GM12874 (cell line): ENCODE measurements at regions not wholly inside any gene's neighbourhood (a gene's known extent, or its start where the extent isn't known, plus 50 kb on each side); places are given as distances from the start of the nearest gene placed in this dataset.

Experiments
- CTCF ChIP-seq: IDR thresholded peaks from 2 replicates; pipeline ENCODE4 v1.5.1; 2011; ENCODE audit warnings: low read depth, mild to moderate bottlenecking, control low read depth, low read length, moderate library complexity; ENCODE audit not compliant: insufficient read depth

DNA sequence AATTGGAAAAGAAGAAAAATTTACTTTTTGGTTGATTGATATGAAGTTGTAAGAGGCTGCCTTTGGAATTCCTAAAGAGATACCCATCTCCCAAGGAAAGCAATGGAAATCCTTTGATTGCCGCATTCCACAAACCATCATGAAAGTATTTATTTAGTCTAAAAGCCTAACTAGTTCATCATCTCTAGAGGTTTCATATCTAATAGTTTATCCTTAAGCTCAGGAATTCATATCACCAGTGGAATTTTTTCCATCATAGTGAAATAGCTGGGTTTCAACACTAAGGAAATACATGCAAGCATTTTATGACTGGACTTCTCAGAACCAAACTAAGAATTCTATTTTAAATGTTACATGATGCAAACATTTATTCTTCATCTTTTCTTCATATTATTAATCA, 144.9 kb downstream of the FBXO8 start:
- no peak for TF ChIP-seq CTCF

- TF ChIP-seq CTCF = no peak
These were observed 145.8 kb downstream of the FBXO8 start for GRCh38 chr4:174137698-174138097.

GRCh38 chr4:174135936-174136406, 147.5 kb downstream of the FBXO8 start:
- TF ChIP-seq CTCF = no peak

DNA sequence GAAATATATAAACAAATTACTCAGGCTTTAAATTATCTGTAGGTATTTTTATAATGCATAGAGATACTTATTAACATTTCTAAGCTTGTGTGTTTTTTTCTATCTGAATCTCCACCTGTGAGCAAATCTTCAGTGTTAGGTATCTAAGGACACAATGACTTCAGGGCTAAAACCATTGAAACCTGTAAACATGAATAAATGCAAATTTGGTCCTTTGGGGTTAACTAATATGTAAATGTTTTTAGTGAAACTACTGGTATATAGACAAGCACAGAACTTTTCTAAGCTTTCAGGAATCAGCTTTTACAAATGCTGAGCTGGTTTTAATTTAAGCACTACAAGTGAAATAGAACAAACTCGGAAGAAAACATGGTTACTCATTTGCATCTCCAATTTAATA, 147.9 kb downstream of the FBXO8 start:
- TF ChIP-seq CTCF = no peak

GRCh38 chr4:174134361-174134760, 149.1 kb downstream of the FBXO8 start:
- no peak for TF ChIP-seq CTCF

DNA sequence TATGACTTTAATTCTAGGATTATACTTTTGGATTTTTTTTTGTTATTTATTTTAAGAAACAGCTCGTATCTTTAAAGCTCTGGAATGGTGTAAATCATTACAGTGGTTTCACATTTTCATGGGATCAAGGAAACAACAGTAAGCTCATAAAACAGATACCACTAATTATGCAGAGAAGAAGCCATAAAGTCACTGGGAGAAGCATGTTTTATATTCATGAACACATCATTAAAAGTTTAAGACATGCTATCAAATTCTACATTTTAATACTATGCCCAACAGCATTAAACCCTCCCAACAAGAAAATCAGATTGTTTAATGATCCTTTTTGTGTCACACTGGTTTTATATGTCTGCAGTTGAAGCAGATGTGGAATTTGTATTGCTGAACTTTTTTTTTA, 149.9 kb downstream of the FBXO8 start:
- no peak for TF ChIP-seq CTCF

DNA sequence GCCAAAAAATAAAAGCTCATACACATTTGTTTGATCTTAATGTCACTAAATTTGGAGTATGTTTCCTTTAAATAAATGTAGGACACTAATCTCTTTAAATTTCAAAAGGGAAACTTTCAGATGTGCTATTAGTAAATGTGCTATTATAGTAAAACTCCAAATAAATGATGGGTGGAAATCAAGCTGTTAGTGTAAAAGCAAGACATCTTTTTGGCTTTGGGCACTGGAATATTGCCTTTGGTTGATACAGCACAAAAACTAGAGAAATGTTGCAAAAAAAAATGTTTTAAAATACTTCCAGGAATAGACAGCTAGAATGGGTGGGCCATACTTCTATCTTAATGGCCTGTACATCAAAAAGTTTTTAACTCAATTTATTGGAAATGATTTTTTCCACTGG, 151.6 kb downstream of the FBXO8 start:
- no peak for TF ChIP-seq CTCF

DNA sequence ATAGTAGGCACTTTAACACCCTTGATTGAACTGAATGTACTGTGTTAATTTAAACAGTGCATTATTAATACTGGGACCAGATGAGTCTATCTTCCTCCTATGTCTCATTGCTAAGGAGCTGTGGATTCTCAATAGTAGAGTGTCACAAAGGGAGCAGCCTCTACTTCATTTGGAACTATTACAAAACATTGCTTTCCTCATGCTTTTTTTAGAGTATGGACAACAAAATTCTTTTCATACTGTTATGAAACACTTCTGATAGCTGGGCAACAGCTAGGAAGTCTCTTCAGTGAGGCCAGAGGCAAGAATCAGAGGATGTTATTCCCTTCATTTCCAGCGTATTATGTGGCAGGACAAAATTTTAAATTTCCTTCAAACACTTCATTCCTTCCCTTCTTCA, 160.8 kb downstream of the FBXO8 start:
- no peak for TF ChIP-seq CTCF
